GDM1 (cell line): ENCODE measurements at regions not wholly inside any gene's neighbourhood (a gene's known extent, or its start where the extent isn't known, plus 50 kb on each side); places are given as distances from the start of the nearest gene placed in this dataset.

Experiments
- DNase-seq: peaks from one replicate; lab custom pipeline; 2025; lab: John Stamatoyannopoulos, UW

- no peak for DNase-seq
Observed at GRCh38 chr5:2569774-2570542, 181.5 kb downstream of the IRX2 start.

- DNase-seq = no peak
Observed at GRCh38 chr5:2569176-2569575, 182.3 kb downstream of the IRX2 start.

GRCh38 chr5:2566284-2566683, 185.2 kb downstream of the IRX2 start:
- no peak for DNase-seq

GRCh38 chr5:2565147-2565546, 186.3 kb downstream of the IRX2 start:
- DNase-seq = no peak

GRCh38 chr5:2563046-2563445, 188.4 kb downstream of the IRX2 start:
- DNase-seq = no peak

- DNase-seq = no peak
Observed at GRCh38 chr5:2562036-2562435, 189.4 kb downstream of the IRX2 start.

GRCh38 chr5:2560435-2560834, 191.0 kb downstream of the IRX2 start:
- no peak for DNase-seq

GRCh38 chr5:2557435-2557834, 194.0 kb downstream of the IRX2 start:
- no peak for DNase-seq

GRCh38 chr5:2556375-2556966, 195.0 kb downstream of the IRX2 start:
- no peak for DNase-seq

- DNase-seq = no peak
Observed at GRCh38 chr5:2553611-2554010, 197.9 kb downstream of the IRX2 start.

- no peak for DNase-seq
Observed at GRCh38 chr5:2550509-2550908, 201.0 kb downstream of the IRX2 start.

GRCh38 chr5:2549900-2550299, 201.6 kb downstream of the IRX2 start:
- no peak for DNase-seq

- no peak for DNase-seq
Observed at GRCh38 chr5:2549354-2549753, 202.1 kb downstream of the IRX2 start.

GRCh38 chr5:2546938-2547337, 204.5 kb downstream of the IRX2 start:
- no peak for DNase-seq

GRCh38 chr5:2544003-2544402, 207.5 kb downstream of the IRX2 start:
- no peak for DNase-seq

- no peak for DNase-seq
Observed at GRCh38 chr5:2542821-2543220, 208.7 kb downstream of the IRX2 start.

- no peak for DNase-seq
Observed at GRCh38 chr5:2542026-2542425, 209.5 kb downstream of the IRX2 start.

- no peak for DNase-seq
Observed at GRCh38 chr5:2538169-2538568, 213.3 kb downstream of the IRX2 start.

GRCh38 chr5:2537378-2538145, 213.9 kb downstream of the IRX2 start:
- no peak for DNase-seq

- no peak for DNase-seq
Observed at GRCh38 chr5:2536632-2537377, 214.7 kb downstream of the IRX2 start.

GRCh38 chr5:2534970-2535369, 216.5 kb downstream of the IRX2 start:
- DNase-seq = no peak

- DNase-seq = no peak
Observed at GRCh38 chr5:2534251-2534650, 217.2 kb downstream of the IRX2 start.
